Large intestine (tissue), 3 donors: ENCODE measurements at regions not wholly inside any gene's neighbourhood (a gene's known extent, or its start where the extent isn't known, plus 50 kb on each side); places are given as distances from the start of the nearest gene placed in this dataset.

Experiments
- DNase-seq, 2 donors: peaks; one replicate each; pipeline versions ENCODE4 v3.0.0 to v3.0.0-alpha.2; 2013
- H3K27ac ChIP-seq: one replicate; pipeline ENCODE4 v1.5.1; 2013; ENCODE audit warnings: low read length
- H3K27me3 ChIP-seq: 2 replicates; pipeline ENCODE4 v1.6.1; 2013; ENCODE audit warnings: low read length; ENCODE audit not compliant: control insufficient read depth, insufficient read depth
- H3K36me3 ChIP-seq: 2 replicates; pipeline ENCODE4 v1.6.1; 2013; ENCODE audit warnings: low read length; ENCODE audit not compliant: control insufficient read depth, insufficient read depth
- H3K4me1 ChIP-seq: one replicate; pipeline ENCODE4 v1.6.1; 2013; ENCODE audit warnings: low read length; ENCODE audit not compliant: control insufficient read depth, insufficient read depth
- H3K4me3 ChIP-seq: one replicate; pipeline ENCODE4 v1.5.1; 2013; ENCODE audit warnings: low read length
- H3K9me3 ChIP-seq: one replicate; pipeline ENCODE4 v1.6.1; 2013; ENCODE audit warnings: mild to moderate bottlenecking, low read depth, low read length, moderate library complexity; ENCODE audit not compliant: control insufficient read depth
- WGBS: methylation state at CpG from one replicate; pipeline ENCODE4 v1.1.5; 2013; ENCODE audit warnings: low lambda C conversion rate; ENCODE audit not compliant: insufficient coverage; 5-methylcytosine and 5-hydroxymethylcytosine counted together

- H3K36me3 ChIP-seq = no peaks in the 10 kb centered on the region
- no peaks in the 10 kb centered on the region for H3K9me3 ChIP-seq
- no peak for DNase-seq
- H3K27ac ChIP-seq = no peak overlapping the region
- no peak overlapping the region for H3K4me3 ChIP-seq
- H3K27me3 ChIP-seq = no peaks in the 10 kb centered on the region
- WGBS = 60% methylated on average over 2 of the region's 4 CpGs
- no peaks in the 10 kb centered on the region for H3K4me1 ChIP-seq
These were observed 102.0 kb upstream of the GLI3 start for GRCh38 chr7:42338916-42339540.

GRCh38 chr7:42338231-42338915, 101.4 kb upstream of the GLI3 start:
- Histone ChIP-seq H3K27me3 (no peaks in the 10 kb centered on the region), H3K36me3 (no peaks in the 10 kb centered on the region), H3K4me1 (no peaks in the 10 kb centered on the region), H3K27ac (no peak overlapping the region), H3K4me3 (no peak overlapping the region), H3K9me3 (peaks cover 3% of the 10 kb centered on the region)
- 60% methylated on average over 2 of the region's 4 CpGs for whole genome bisulfite sequencing
- DNase-seq = no peak

GRCh38 chr7:42337225-42337905, 100.4 kb upstream of the GLI3 start:
- Histone ChIP-seq H3K27me3 (no peaks in the 10 kb centered on the region), H3K4me1 (no peaks in the 10 kb centered on the region), H3K27ac (no peak overlapping the region), H3K9me3 (peaks cover 3% of the 10 kb centered on the region), H3K4me3 (no peak overlapping the region), H3K36me3 (no peaks in the 10 kb centered on the region)
- no CpG with 5 or more reads among the region's 13 CpGs for WGBS
- no peak for DNase-seq

- Histone ChIP-seq H3K36me3 (no peaks in the 10 kb centered on the region), H3K4me1 (no peaks in the 10 kb centered on the region), H3K27ac (no peak overlapping the region), H3K9me3 (peaks cover 9% of the 10 kb centered on the region), H3K27me3 (no peaks in the 10 kb centered on the region), H3K4me3 (no peak overlapping the region)
- DNase-seq = no peak
- 86% methylated on average over 1 of the region's 2 CpGs for WGBS
These were observed 95.7 kb upstream of the GLI3 start for GRCh38 chr7:42332605-42333222.

- no peaks in the 10 kb centered on the region for H3K36me3 ChIP-seq
- H3K27me3 ChIP-seq = no peaks in the 10 kb centered on the region
- no peak for DNase-seq
- H3K4me1 ChIP-seq = no peaks in the 10 kb centered on the region
- H3K27ac ChIP-seq = no peak overlapping the region
- WGBS = no CpG with 5 or more reads among the region's 2 CpGs
- H3K9me3 ChIP-seq = no peaks in the 10 kb centered on the region
- H3K4me3 ChIP-seq = no peak overlapping the region
These were observed 82.6 kb upstream of the GLI3 start for GRCh38 chr7:42319631-42320030.

- H3K27ac ChIP-seq = no peak overlapping the region
- H3K9me3 ChIP-seq = no peaks in the 10 kb centered on the region
- DNase-seq = no peak
- H3K4me3 ChIP-seq = no peak overlapping the region
- no peaks in the 10 kb centered on the region for H3K4me1 ChIP-seq
- no peaks in the 10 kb centered on the region for H3K36me3 ChIP-seq
- H3K27me3 ChIP-seq = no peaks in the 10 kb centered on the region
These were observed 78.6 kb upstream of the GLI3 start for GRCh38 chr7:42315631-42316030.

- no peaks in the 10 kb centered on the region for H3K27me3 ChIP-seq
- H3K9me3 ChIP-seq = no peaks in the 10 kb centered on the region
- no peak overlapping the region for H3K27ac ChIP-seq
- WGBS = no CpG with 5 or more reads among the region's 3 CpGs
- H3K4me1 ChIP-seq = no peaks in the 10 kb centered on the region
- no peaks in the 10 kb centered on the region for H3K36me3 ChIP-seq
- H3K4me3 ChIP-seq = no peak overlapping the region
- no peak for DNase-seq
These were observed 78.1 kb upstream of the GLI3 start for GRCh38 chr7:42315103-42315502.

GRCh38 chr7:42314696-42315095, 77.7 kb upstream of the GLI3 start:
- no peaks in the 10 kb centered on the region for H3K36me3 ChIP-seq

GRCh38 chr7:42311195-42311594, 74.2 kb upstream of the GLI3 start:
- H3K4me1 ChIP-seq = no peaks in the 10 kb centered on the region

More at GRCh38 chr7:42314696-42315095, 77.7 kb upstream of the GLI3 start:
- Histone ChIP-seq H3K4me3 (no peak overlapping the region), H3K27me3 (no peaks in the 10 kb centered on the region), H3K27ac (no peak overlapping the region), H3K9me3 (no peaks in the 10 kb centered on the region), H3K4me1 (no peaks in the 10 kb centered on the region)
- DNase-seq = no peak
- WGBS = no CpG with 5 or more reads among the region's 1 CpG

GRCh38 chr7:42292991-42293521, 56.0 kb upstream of the GLI3 start:
- Histone ChIP-seq H3K27ac (no peak overlapping the region), H3K9me3 (no peaks in the 10 kb centered on the region), H3K4me1 (no peaks in the 10 kb centered on the region), H3K27me3 (no peaks in the 10 kb centered on the region), H3K36me3 (no peaks in the 10 kb centered on the region), H3K4me3 (no peak overlapping the region)
- no CpG with 5 or more reads among the region's 8 CpGs for WGBS
- DNase-seq = no peak

More at GRCh38 chr7:42311195-42311594, 74.2 kb upstream of the GLI3 start:
- H3K36me3 ChIP-seq = no peaks in the 10 kb centered on the region
- H3K27me3 ChIP-seq = no peaks in the 10 kb centered on the region
- H3K4me3 ChIP-seq = no peak overlapping the region
- no peak overlapping the region for H3K27ac ChIP-seq
- no peaks in the 10 kb centered on the region for H3K9me3 ChIP-seq
- no peak for DNase-seq
